22Rv1 (cell line): ENCODE measurements at regions not wholly inside any gene's neighbourhood (a gene's known extent, or its start where the extent isn't known, plus 50 kb on each side); places are given as distances from the start of the nearest gene placed in this dataset.

Experiments used
- ZFX ChIP-seq: fragments of 450-650 bp; IDR thresholded peaks from 2 replicates; pipeline ENCODE4 v1.6.1; 2017; ENCODE audit warnings: antibody characterized with exemption, borderline replicate concordance
- TF ChIP-seq, protein P1 (sequence below): fragments of 450-650 bp; IDR thresholded peaks from 2 replicates; pipeline ENCODE4 v1.5.1; 2017; ENCODE audit warnings: mild to moderate bottlenecking

DNA sequence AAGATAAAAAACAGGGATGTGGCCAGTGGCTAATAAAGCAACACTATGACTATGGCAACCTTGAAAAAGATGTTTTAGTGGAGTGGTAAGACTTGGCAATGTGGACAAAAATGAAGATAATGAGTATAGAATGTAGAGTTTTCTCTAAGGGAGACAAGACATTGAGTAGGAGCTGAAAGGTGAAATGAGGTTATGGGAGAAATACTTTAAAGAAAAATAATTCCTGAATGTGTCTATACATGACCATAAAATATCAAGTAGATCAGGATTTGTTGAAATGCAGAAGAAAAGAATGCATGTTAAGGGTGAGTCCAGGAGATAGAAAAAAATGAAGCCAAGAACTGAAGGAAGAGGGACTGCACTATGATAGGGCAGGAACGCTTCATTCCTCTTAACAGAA lies 101.6 kb upstream of the CARD18 start:
- TF ChIP-seq, protein P1, sequence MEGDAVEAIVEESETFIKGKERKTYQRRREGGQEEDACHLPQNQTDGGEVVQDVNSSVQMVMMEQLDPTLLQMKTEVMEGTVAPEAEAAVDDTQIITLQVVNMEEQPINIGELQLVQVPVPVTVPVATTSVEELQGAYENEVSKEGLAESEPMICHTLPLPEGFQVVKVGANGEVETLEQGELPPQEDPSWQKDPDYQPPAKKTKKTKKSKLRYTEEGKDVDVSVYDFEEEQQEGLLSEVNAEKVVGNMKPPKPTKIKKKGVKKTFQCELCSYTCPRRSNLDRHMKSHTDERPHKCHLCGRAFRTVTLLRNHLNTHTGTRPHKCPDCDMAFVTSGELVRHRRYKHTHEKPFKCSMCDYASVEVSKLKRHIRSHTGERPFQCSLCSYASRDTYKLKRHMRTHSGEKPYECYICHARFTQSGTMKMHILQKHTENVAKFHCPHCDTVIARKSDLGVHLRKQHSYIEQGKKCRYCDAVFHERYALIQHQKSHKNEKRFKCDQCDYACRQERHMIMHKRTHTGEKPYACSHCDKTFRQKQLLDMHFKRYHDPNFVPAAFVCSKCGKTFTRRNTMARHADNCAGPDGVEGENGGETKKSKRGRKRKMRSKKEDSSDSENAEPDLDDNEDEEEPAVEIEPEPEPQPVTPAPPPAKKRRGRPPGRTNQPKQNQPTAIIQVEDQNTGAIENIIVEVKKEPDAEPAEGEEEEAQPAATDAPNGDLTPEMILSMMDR = no peak
- no peak for TF ChIP-seq ZFX
